SU-DHL-6 (cell line): ENCODE measurements at regions not wholly inside any gene's neighbourhood (a gene's known extent, or its start where the extent isn't known, plus 50 kb on each side); places are given as distances from the start of the nearest gene placed in this dataset.

Experiments
- CTCF ChIP-seq: fragments of 200-600 bp; sonication (generic); IDR thresholded peaks from one replicate; pipeline ENCODE4 v1.5.1; 2017; ENCODE audit warnings: antibody characterized with exemption, mild to moderate bottlenecking, low read length, moderate library complexity; ENCODE audit not compliant: insufficient read depth, poor library complexity, severe bottlenecking
- EZH2phosphoT487 ChIP-seq: fragments of 200-600 bp; sonication (generic), shearing (Covaris generic); conservative IDR thresholded peaks from 2 replicates; pipeline ENCODE4 v1.6.1; 2018; ENCODE audit warnings: mild to moderate bottlenecking, antibody characterized with exemption, low read length, moderate library complexity, mixed read lengths

DNA sequence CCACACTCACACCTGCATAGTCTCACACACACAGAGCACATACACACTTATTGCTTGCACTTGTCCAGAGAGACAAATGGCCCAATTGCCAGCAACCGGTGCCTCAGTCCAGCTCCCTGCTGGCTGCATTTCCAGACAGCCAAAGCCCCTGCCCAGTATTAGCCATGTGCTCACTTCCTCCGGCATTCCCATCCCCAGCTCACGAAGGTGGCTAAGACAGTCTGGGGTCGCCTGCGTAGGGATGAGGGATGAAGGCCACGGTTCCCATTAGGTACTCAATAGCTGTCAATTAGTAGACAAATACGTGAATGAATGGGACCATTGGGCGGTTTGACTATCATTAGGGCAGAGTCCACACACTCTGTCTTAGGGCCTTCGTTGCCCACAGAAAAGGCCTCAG lies 146.8 kb upstream of the EGLN3 start:
- TF ChIP-seq CTCF: no peak
- TF ChIP-seq EZH2phosphoT487: no peak
